Endothelial cell of umbilical vein (primary cell): ENCODE measurements at regions not wholly inside any gene's neighbourhood (a gene's known extent, or its start where the extent isn't known, plus 50 kb on each side); places are given as distances from the start of the nearest gene placed in this dataset.

Experiments
- BruUV-seq: library from RNA; stranded (reverse); fragments of 400-500 nt; replicated peaks from 2 replicates; lab custom pipeline; 2021; lab: Mats Ljungman, UMichigan
- CTCF ChIA-PET: fragments of 300-600, 350-600 bp; sonication (Branson Sonifier 250); formaldehyde crosslinking; loops from one replicate; lab custom pipeline; 2021; ENCODE audit warnings: antibody characterized with exemption, inconsistent platforms; lab: Charles Lee
- POLR2A ChIA-PET: fragments of 300-600, 350-600 bp; sonication (Branson Sonifier 250); formaldehyde crosslinking; loops from one replicate; lab custom pipeline; 2021; ENCODE audit warnings: antibody characterized with exemption, inconsistent platforms; lab: Charles Lee
- DNase-seq: peaks from one replicate; pipeline ENCODE4 v3.0.0-alpha.2; 2011; ENCODE audit warnings: low read depth, low spot score
- FAIRE-seq: peaks from 2 replicates; lab custom pipeline; 2011; peaks lifted over from hg19 to GRCh38; lab: Jason Lieb, UNC
- H2AFZ ChIP-seq: 2 replicates; pipeline ENCODE4 v1.6.0; 2012; ENCODE audit warnings: low read depth, low read length, control low read depth, inconsistent platforms
- H3K27ac ChIP-seq: 2 replicates; pipeline ENCODE4 v1.5.1; 2011; ENCODE audit warnings: low read depth, mild to moderate bottlenecking, control low read depth, low read length, moderate library complexity; ENCODE audit not compliant: insufficient read depth
- H3K27me3 ChIP-seq, 2 experiments: 2 replicates each; pipeline versions ENCODE4 v1.6.0 to v1.6.1; 2011; ENCODE audit warnings: low read length in 2 of 2, mixed read lengths in 1 of 2; ENCODE audit not compliant: control insufficient read depth in 2 of 2, insufficient read depth in 2 of 2
- H3K36me3 ChIP-seq, 2 experiments: 2 replicates in 1 of 2; 3 replicates in 1 of 2; pipeline ENCODE4 v1.5.1; 2011; ENCODE audit warnings: low read length in 2 of 2, mild to moderate bottlenecking in 1 of 2, moderate library complexity in 1 of 2; ENCODE audit not compliant: control insufficient read depth in 2 of 2, insufficient read depth in 2 of 2; ENCODE audit errors: extremely low read depth in 1 of 2
- H3K4me1 ChIP-seq: 3 replicates; pipeline ENCODE4 v1.5.1; 2011; ENCODE audit warnings: mild to moderate bottlenecking, low read length; ENCODE audit not compliant: control insufficient read depth, insufficient read depth; ENCODE audit errors: extremely low read depth
- H3K4me2 ChIP-seq: 2 replicates; pipeline ENCODE4 v1.6.1; 2011; ENCODE audit warnings: low read length, control low read depth, mixed read lengths; ENCODE audit not compliant: insufficient read depth
- H3K4me3 ChIP-seq, 3 experiments: fragments of 200-600 bp in 1 of 3; sonication (generic), shearing (Covaris generic) in 1 of 3; replicated peaks in 1 of 3; 2 replicates each; pipeline ENCODE4 v1.5.1; 2011 to 2016; ENCODE audit warnings: control low read depth in 3 of 3, low read length in 3 of 3, mild to moderate bottlenecking in 2 of 3, inconsistent platforms in 1 of 3, low read depth in 1 of 3, moderate library complexity in 1 of 3; ENCODE audit not compliant: insufficient read depth in 1 of 3
- H3K79me2 ChIP-seq: 2 replicates; pipeline ENCODE4 v1.6.0; 2012; ENCODE audit warnings: low read length, inconsistent platforms; ENCODE audit not compliant: control insufficient read depth, insufficient read depth
- H3K9ac ChIP-seq: replicated peaks from 2 replicates; pipeline ENCODE3; 2011; ENCODE audit warnings: low read length, control low read depth; ENCODE audit not compliant: insufficient read depth; ENCODE audit errors: extremely low read depth
- H3K9me1 ChIP-seq: replicated peaks from 3 replicates; pipeline ENCODE4 v1.6.0; 2011; ENCODE audit warnings: mild to moderate bottlenecking, low read length; ENCODE audit not compliant: control insufficient read depth, insufficient read depth; ENCODE audit errors: extremely low read depth
- H3K9me3 ChIP-seq: replicated peaks from 2 replicates; pipeline ENCODE4 v1.5.1; 2012; ENCODE audit warnings: low read length, inconsistent platforms; ENCODE audit not compliant: control insufficient read depth, insufficient read depth
- H4K20me1 ChIP-seq: replicated peaks from 2 replicates; pipeline ENCODE3; 2011; ENCODE audit warnings: mild to moderate bottlenecking, low read length; ENCODE audit not compliant: control insufficient read depth, insufficient read depth; ENCODE audit errors: extremely low read depth
- CTCF ChIP-seq, 2 donors: IDR thresholded peaks; 1 replicate in 1 of 2; 2 replicates in 1 of 2; pipeline ENCODE4 v1.5.1; 2011; ENCODE audit warnings: low read length in 2 of 2, mild to moderate bottlenecking in 2 of 2, moderate library complexity in 2 of 2, control low read depth in 1 of 2, inconsistent platforms in 1 of 2, low read depth in 1 of 2; ENCODE audit not compliant: insufficient read depth in 1 of 2; ENCODE audit errors: extremely low read depth in 1 of 2
- EZH2 ChIP-seq: IDR thresholded peaks from 2 replicates; pipeline ENCODE4 v1.6.1; 2012; ENCODE audit warnings: borderline replicate concordance, low read depth, mild to moderate bottlenecking, moderate library complexity, low read length, inconsistent platforms; ENCODE audit not compliant: severe bottlenecking
- FOS ChIP-seq: IDR thresholded peaks from 2 replicates; pipeline ENCODE4 v1.6.1; 2011; ENCODE audit warnings: mild to moderate bottlenecking, low read length, moderate library complexity, borderline replicate concordance; ENCODE audit not compliant: insufficient read depth
- GATA2 ChIP-seq: IDR thresholded peaks from 2 replicates; pipeline ENCODE4 v1.7.0; 2011; ENCODE audit warnings: low read depth, mild to moderate bottlenecking, moderate library complexity, mixed read lengths, low read length; ENCODE audit not compliant: insufficient read length, insufficient read depth
- JUN ChIP-seq: IDR thresholded peaks from 2 replicates; pipeline ENCODE4 v1.6.1; 2011; ENCODE audit warnings: borderline replicate concordance, low read depth; ENCODE audit not compliant: insufficient read length, insufficient read depth
- MYC ChIP-seq: IDR thresholded peaks from one replicate; pipeline ENCODE4 v1.6.1; 2011; ENCODE audit warnings: mild to moderate bottlenecking, low read depth, low read length
- POLR2A ChIP-seq: IDR thresholded peaks from 2 replicates; pipeline ENCODE4 v1.6.1; 2012; ENCODE audit warnings: low read depth, mild to moderate bottlenecking, control low read depth, low read length
- POLR2AphosphoS5 ChIP-seq: IDR thresholded peaks from 2 replicates; pipeline ENCODE4 v1.6.1; 2012; ENCODE audit warnings: low read depth, mild to moderate bottlenecking, control low read depth, low read length, moderate library complexity; ENCODE audit not compliant: insufficient read depth
- dilution Hi-C: fragments of 300-500 bp; cut with MboI; formaldehyde crosslinking; loops from one replicate; pipeline ENCODE4 v1.15.0; 2019; ENCODE audit warnings: low sequenced_read_pairs; ENCODE audit not compliant: extremely low pct_ligation_motif_present
- intact Hi-C: fragments of 100-400 bp; cut with micrococcal nuclease; formaldehyde crosslinking; loops from one replicate; pipeline ENCODE4 v1.10.0; 2022
- TF ChIP-seq, protein P1 (sequence below): IDR thresholded peaks from 2 replicates; pipeline ENCODE4 v1.6.1; 2011; ENCODE audit not compliant: insufficient read depth, insufficient read length

- FAIRE-seq, result no peak
Observed at GRCh38 chr15:96092186-96092585, 238.3 kb upstream of the NR2F2 start.

More at GRCh38 chr15:96092186-96092585, 238.3 kb upstream of the NR2F2 start:
- H3K9ac ChIP-seq, result no peak overlapping the region
- dilution Hi-C loops, result no loop called here
- intact Hi-C loops, result no loop called here
- no peak overlapping the region for H3K4me3 ChIP-seq
- H2AFZ ChIP-seq, result no peak overlapping the region
- no peaks in the 10 kb centered on the region for H3K4me1 ChIP-seq
- no peaks in the 10 kb centered on the region for H3K36me3 ChIP-seq
- TF ChIP-seq JUN, result no peak
- no peak for TF ChIP-seq GATA2
- TF ChIP-seq POLR2AphosphoS5, result no peak
- no peak for TF ChIP-seq FOS
- TF ChIP-seq, protein P1, sequence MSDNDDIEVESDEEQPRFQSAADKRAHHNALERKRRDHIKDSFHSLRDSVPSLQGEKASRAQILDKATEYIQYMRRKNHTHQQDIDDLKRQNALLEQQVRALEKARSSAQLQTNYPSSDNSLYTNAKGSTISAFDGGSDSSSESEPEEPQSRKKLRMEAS, result no peak
- TF ChIP-seq POLR2A, result no peak
- no peak for TF ChIP-seq MYC
- TF ChIP-seq CTCF (IDR thresholded peaks at IDR 0.05; ENCODE audit: extremely low read depth in 1 of 2, insufficient read depth in 1 of 2, low read depth in 1 of 2, low read length in 2 of 2), result no peak
- no peak for TF ChIP-seq EZH2
- ChIA-PET CTCF (interaction anchor here (0.9 kb wide), 1 partner anchor 132 kb away, joined by 3 read pairs; no protein-coding TSS in a partner anchor), POLR2A (no interaction called here)
- H3K27ac ChIP-seq, result no peak overlapping the region
- no peaks in the 10 kb centered on the region for H3K79me2 ChIP-seq
- no TSS peak for BruUV-seq
- no peaks in the 10 kb centered on the region for H3K9me3 ChIP-seq
- H3K9me1 ChIP-seq, result no peaks in the 10 kb centered on the region
- H4K20me1 ChIP-seq, result no peaks in the 10 kb centered on the region
- no peak overlapping the region for H3K4me2 ChIP-seq
- DNase-seq, result no peak
- no peaks in the 10 kb centered on the region for H3K27me3 ChIP-seq
